Omental fat pad (tissue), 3 donors: ENCODE measurements at regions not wholly inside any gene's neighbourhood (a gene's known extent, or its start where the extent isn't known, plus 50 kb on each side); places are given as distances from the start of the nearest gene placed in this dataset.

Experiments
- ATAC-seq: fragments of 150-250 bp; one replicate; pipeline ENCODE4 v1.9.1; 2016; ENCODE audit warnings: mild to moderate bottlenecking, moderate library complexity; ENCODE audit not compliant: low FRiP score
- DNase-seq: peaks from one replicate; pipeline ENCODE4 v3.0.0-alpha.2; 2019; ENCODE audit warnings: low spot score
- CTCF ChIP-seq, 3 donors: fragments of 450-650 bp; IDR thresholded peaks; one replicate each; pipeline ENCODE4 v1.5.1; 2016 to 2017; ENCODE audit warnings: antibody characterized with exemption in 3 of 3, mild to moderate bottlenecking in 3 of 3, moderate library complexity in 2 of 3

- ATAC-seq (no peak), DNase-seq (no peak)
- TF ChIP-seq CTCF (IDR thresholded peaks at IDR 0.05), result no peak
Observed at GRCh38 chr1:118275472-118276115, 90.6 kb upstream of the SPAG17 start.

GRCh38 chr1:118272884-118273283 is 87.9 kb upstream of the SPAG17 start:
- ATAC-seq (no peak), DNase-seq (no peak)
- TF ChIP-seq CTCF (IDR thresholded peaks at IDR 0.05), result no peak

- TF ChIP-seq CTCF (IDR thresholded peaks at IDR 0.05), result no peak
- DNase-seq (no peak), ATAC-seq (no peak)
Observed at GRCh38 chr1:118271883-118272282, 86.9 kb upstream of the SPAG17 start.

GRCh38 chr1:118269598-118269997 is 84.6 kb upstream of the SPAG17 start:
- no peak for TF ChIP-seq CTCF (IDR thresholded peaks at IDR 0.05)
- DNase-seq (no peak), ATAC-seq (no peak)

GRCh38 chr1:118266436-118266835 is 81.4 kb upstream of the SPAG17 start:
- DNase-seq (no peak), ATAC-seq (no peak)
- TF ChIP-seq CTCF (IDR thresholded peaks at IDR 0.05), result no peak

GRCh38 chr1:118264343-118264742 is 79.3 kb upstream of the SPAG17 start:
- TF ChIP-seq CTCF (IDR thresholded peaks at IDR 0.05), result no peak
- ATAC-seq, result no peak
- no peak for DNase-seq

GRCh38 chr1:118262865-118263264 is 77.8 kb upstream of the SPAG17 start:
- ATAC-seq (no peak), DNase-seq (no peak)
- TF ChIP-seq CTCF (IDR thresholded peaks at IDR 0.05), result no peak
